SK-N-DZ (cell line): ENCODE measurements at regions not wholly inside any gene's neighbourhood (a gene's known extent, or its start where the extent isn't known, plus 50 kb on each side); places are given as distances from the start of the nearest gene placed in this dataset.
"Not testable (repeated sequence)": the region's sequence is repeated elsewhere in the genome, so short reads cannot be mapped to it uniquely, and the experiment has no call there.

Source experiments
- DNase-seq: peaks from one replicate; pipeline ENCODE4 v3.0.0-alpha.2; 2015; ENCODE audit warnings: low spot score

GRCh38 chr2:185988907-185989306, 250.3 kb downstream of the FSIP2 start:
- DNase-seq, result not testable (repeated sequence)

- DNase-seq, result no peak
These were observed 252.4 kb downstream of the FSIP2 start for GRCh38 chr2:185990861-185991525.

- DNase-seq, result no peak
These were observed 260.0 kb downstream of the FSIP2 start for GRCh38 chr2:185998562-185999070.

- DNase-seq, result no peak
These were observed 270.7 kb downstream of the FSIP2 start for GRCh38 chr2:186009341-186009740.

GRCh38 chr2:186017278-186017677, 278.7 kb downstream of the FSIP2 start:
- no peak for DNase-seq

GRCh38 chr2:186024921-186025320, 286.3 kb downstream of the FSIP2 start:
- no peak for DNase-seq

GRCh38 chr2:186027922-186028321, 289.3 kb downstream of the FSIP2 start:
- DNase-seq, result no peak

GRCh38 chr2:186031229-186031628, 292.6 kb downstream of the FSIP2 start:
- no peak for DNase-seq

- no peak for DNase-seq
These were observed 293.6 kb downstream of the FSIP2 start for GRCh38 chr2:186032102-186032738.

- no peak for DNase-seq
These were observed 294.3 kb downstream of the FSIP2 start for GRCh38 chr2:186032930-186033329.

- no peak for DNase-seq
These were observed 294.9 kb downstream of the FSIP2 start for GRCh38 chr2:186033541-186033940.

- DNase-seq, result peak; percentile 56
These were observed 298.4 kb downstream of the FSIP2 start for GRCh38 chr2:186036862-186037449.

GRCh38 chr2:186042207-186043028, 303.8 kb downstream of the FSIP2 start:
- DNase-seq, result no peak

- DNase-seq, result peak; percentile 54
These were observed 306.2 kb downstream of the FSIP2 start for GRCh38 chr2:186044761-186045160.

- DNase-seq, result no peak
These were observed 314.3 kb downstream of the FSIP2 start for GRCh38 chr2:186052930-186053329.

GRCh38 chr2:186058614-186059013, 320.0 kb downstream of the FSIP2 start:
- no peak for DNase-seq

- DNase-seq, result no peak
These were observed 320.5 kb downstream of the FSIP2 start for GRCh38 chr2:186059096-186059495.

GRCh38 chr2:186060744-186061440, 322.3 kb downstream of the FSIP2 start:
- DNase-seq, result peak; percentile 71

- no peak for DNase-seq
These were observed 325.9 kb downstream of the FSIP2 start for GRCh38 chr2:186064507-186064906.

- DNase-seq, result no peak
These were observed 326.9 kb downstream of the FSIP2 start for GRCh38 chr2:186065491-186065890.

- peak; percentile 99 for DNase-seq
These were observed 329.7 kb downstream of the FSIP2 start for GRCh38 chr2:186068139-186068801.
